HG02840 (cell line): ENCODE measurements at regions not wholly inside any gene's neighbourhood (a gene's known extent, or its start where the extent isn't known, plus 50 kb on each side); places are given as distances from the start of the nearest gene placed in this dataset.
"Not testable (repeated sequence)": the region's sequence is repeated elsewhere in the genome, so short reads cannot be mapped to it uniquely, and the experiment has no call there.

ENCODE experiments used
- ATAC-seq: cut with Tn5 transposase; IDR thresholded peaks from one replicate; pipeline ENCODE4 v1.9.1; 2021; ENCODE audit warnings: mild to moderate bottlenecking, moderate library complexity, moderate number of reproducible peaks; ENCODE audit not compliant: unreplicated experiment, low FRiP score

DNA sequence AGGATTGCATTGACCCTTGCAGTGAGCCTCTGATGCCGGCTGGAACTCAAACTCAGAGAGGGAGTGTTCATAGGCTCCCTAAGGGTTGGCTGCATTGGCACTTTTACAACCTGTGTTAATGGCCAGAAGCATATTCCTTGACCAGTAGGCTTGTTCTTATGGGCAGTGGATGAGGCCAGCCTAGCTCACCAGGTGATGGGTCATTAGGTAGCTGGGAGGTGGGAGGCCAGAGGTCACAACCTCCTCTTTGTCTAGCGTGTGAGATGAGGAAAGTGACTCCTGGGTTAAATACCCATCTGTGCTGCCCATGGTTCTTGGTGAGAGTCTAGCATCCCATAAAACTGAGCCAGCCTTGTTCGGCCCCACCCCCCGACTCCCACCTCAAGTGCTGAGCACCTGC lies 275.7 kb upstream of the CTNNB1 start:
- ATAC-seq: no peak

DNA sequence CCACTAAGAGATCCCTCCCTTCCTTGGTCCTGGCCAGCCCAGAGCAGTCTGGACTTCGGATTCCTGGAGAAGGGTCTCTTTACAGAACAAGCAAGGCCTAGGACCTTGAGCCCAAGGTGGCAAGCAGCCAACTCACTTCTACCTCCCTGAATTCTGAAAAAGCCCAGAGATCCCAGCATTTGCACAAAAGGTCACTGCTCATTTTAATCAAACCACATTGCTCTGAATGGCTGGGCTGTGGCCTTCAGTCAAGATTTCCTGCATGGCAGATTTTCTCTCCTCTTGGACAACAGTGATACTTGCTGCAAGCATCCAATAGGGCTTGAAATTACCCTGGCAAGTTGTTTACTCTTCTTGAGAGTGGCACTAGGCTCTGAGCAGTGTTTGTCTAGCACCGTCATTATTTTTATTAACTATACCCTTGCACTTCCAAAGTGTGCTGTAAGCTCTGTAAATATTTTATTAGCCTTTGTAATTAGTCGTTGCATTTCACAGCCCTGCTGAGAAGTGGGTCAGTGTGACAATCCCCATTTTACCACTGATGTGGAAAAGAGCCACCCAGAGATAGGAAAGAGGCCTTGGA lies 274.7 kb upstream of the CTNNB1 start:
- no peak for ATAC-seq

DNA sequence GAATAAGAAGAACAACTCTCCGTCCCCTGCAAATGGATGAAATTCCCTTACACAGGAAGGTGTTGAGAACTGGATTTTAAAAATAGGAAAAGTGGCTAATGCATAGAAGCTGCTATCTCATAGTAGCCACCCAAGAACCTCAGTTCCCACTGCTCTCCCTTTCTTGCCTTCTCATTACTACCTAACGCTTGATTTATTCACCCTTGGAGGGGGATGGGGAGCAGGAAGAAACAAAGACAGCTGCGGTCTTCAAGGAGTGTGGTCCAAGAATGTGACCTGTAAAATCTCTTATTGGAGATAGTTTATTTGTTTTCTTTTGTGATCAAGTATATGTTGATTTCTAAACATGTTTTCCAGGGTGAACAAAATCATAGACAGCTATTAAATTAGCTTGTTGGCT lies 274.1 kb upstream of the CTNNB1 start:
- no peak for ATAC-seq

DNA sequence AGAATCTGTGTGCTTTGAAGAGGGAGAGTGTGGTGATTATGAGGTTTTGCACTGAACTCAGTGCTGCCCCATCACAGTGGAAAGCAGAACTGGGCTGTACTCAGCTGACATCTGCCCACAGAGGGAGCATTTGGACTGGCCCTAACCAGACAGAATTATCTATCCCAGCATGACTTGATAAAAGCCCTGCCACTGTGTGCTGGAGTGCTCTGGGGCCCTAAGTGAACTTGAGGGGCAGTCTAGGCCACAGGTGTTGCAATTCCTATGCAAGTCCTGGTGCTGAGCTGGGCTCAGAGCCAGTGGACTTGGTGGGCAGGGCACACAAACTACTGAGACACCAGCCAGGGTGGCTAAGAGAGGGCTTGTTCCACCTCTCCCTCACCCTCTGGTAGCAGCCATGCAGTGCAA lies 269.2 kb upstream of the CTNNB1 start:
- ATAC-seq: no peak

DNA sequence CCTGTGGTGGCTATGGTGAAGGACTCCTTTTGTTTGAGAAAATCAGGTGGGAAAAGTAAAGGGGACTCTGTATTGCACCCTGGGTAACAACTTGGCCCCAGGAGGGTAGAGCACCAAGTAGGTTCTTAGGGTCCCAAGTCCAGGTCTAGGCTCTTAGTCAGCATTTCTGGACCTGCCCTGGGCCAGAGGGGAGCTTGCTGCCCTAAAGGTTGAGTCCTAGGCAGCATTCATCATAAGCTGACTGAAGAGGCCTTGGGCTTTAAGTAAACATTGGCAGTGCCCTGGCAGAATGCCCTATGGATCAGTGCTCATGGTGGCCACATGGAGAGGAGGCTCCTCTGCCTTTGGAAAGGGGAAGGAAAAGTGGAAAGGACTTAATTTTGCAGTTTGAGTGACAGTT lies 268.5 kb upstream of the CTNNB1 start:
- ATAC-seq: no peak

DNA sequence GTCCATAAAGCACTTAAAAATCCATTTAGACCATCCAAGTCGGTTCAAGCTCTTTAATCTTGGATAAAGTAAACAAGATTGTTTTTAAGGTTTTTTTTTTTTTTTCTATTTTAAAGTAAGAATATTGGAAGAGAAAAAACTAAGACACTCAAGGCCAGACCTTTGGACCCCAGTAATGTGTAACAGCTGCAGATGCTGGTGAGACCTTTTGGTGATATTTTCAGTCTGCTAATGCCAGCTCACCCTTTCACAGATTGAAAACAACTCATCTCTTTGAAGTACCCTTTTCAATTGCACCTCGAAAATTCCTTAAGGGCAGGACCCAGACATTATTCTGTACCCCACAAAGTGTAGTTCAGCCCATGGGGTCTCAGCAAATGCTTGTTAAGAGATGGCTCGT lies 260.7 kb upstream of the CTNNB1 start:
- ATAC-seq: no peak

DNA sequence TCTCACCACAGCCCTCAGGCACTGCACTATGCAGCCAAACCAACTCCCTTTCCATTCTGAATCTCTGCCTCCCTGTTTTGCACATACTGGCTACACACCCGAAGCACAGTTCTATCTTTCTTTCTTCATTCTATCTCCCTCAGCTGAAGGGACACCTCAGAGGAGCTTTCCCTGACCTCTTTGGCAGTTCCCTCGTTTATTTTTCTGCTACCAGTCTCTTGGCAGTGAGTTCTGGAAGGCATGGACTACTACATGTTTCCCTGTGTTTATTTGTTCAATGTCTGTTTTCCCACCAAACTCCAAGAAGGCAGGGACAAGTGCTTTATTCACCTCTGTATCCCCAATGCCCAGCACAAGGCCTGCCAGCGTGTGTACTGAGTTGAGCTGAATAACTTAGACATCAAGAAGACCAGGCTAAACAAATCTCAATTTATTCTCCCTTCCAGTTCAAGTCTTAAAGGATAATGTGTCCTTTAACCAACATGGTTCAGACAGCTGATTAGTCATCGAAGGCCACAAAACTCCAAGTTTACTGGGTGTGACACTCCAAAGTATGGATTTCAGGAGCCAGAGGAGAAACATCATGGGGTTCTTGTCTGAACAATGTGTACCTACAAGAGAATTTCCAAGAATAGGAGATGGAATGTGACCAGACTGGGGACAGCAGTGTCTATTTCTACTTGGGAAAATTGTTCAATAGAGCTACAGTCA lies 260.1 kb upstream of the CTNNB1 start:
- ATAC-seq: no peak

DNA sequence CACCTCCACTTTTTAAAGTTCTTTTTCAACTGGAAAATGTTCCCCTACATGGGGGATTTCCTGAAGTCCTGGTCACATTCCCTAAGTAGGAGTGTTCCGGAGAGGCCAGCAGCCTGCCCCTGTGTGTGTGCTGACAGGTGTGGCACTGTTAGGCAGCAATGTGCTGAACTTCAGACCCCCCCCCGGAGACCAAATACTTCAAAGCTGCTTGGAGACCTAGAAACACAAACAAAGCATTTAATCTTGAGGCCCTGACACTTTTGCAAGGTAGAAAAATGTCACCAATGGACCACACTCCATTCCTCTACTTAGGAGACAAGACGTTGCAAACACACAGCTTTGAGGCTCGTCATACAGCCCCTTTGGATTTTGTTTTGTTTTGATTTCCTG lies 259.6 kb upstream of the CTNNB1 start:
- ATAC-seq: no peak

DNA sequence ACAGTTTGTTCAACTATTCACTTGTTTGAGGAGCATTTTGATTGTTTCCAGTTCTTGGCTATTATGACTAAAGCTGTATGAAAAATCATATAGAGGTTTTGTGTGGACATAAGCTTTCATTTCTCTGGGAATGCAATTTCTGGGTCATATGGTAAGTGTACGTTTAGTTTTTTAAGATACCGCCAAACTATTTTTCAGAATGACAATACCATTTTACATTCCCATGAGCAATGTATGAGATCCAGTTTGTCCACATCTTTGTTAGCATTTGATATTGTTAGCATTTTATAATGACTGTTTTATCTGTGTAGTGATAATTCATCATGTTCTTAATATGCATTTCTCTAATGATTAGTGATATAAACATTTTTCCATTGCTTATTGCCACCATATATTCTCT lies 258.7 kb upstream of the CTNNB1 start:
- no peak for ATAC-seq

DNA sequence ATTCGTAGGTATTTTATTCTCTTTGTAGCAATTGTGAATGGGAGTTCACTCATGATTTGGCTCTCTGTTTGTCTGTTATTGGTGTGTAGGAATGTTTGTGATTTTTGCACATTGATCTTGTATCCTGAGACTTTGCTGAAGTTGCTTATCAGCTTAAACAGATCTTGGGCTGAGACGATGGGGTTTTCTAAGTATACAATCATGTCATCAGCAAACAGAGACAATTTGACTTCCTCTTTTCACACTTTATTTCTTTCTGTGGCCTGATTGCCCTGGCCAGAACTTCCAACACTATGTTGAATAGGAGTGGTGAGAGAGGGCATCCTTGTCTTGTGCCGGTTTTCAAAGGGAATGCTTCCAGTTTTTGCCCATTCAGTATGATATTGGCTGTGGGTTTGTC lies 252.3 kb upstream of the CTNNB1 start:
- not testable (repeated sequence) for ATAC-seq

DNA sequence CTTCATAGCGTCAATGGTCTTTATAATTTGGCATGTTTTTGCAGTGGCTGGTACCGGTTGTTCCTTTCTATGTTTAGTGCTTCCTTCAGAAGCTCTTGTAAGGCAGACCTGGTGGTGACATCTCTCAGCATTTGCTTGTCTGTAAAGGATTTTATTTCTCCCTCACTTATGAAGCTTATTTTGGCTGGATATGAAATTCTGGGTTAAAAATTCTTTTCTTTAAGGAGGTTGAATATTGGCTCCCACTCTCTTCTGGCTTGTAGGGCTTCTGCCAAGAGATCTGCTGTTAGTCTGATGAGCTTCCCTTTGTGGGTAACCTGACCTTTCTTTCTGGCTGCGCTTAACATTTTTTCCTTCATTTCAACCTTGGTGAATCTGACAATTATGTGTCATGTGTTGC lies 250.0 kb upstream of the CTNNB1 start:
- ATAC-seq: not testable (repeated sequence)

DNA sequence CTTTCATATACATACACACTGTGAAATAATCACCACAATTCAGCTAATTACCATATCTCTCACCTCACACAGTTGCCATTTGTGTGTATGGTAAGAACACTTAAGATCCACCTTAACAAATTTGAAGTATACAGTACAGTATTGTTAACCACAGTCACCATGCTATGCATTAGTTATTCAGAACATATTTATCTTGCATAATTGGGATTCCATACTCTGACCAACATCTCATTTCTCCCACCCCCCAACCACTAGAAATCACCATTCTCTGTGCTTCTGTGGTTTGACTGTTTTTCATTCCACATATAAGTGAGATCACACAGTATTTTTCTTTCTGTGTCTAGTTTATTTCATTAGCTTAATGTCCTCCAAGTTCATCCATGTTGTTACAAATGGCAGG lies 247.7 kb upstream of the CTNNB1 start:
- no peak for ATAC-seq

DNA sequence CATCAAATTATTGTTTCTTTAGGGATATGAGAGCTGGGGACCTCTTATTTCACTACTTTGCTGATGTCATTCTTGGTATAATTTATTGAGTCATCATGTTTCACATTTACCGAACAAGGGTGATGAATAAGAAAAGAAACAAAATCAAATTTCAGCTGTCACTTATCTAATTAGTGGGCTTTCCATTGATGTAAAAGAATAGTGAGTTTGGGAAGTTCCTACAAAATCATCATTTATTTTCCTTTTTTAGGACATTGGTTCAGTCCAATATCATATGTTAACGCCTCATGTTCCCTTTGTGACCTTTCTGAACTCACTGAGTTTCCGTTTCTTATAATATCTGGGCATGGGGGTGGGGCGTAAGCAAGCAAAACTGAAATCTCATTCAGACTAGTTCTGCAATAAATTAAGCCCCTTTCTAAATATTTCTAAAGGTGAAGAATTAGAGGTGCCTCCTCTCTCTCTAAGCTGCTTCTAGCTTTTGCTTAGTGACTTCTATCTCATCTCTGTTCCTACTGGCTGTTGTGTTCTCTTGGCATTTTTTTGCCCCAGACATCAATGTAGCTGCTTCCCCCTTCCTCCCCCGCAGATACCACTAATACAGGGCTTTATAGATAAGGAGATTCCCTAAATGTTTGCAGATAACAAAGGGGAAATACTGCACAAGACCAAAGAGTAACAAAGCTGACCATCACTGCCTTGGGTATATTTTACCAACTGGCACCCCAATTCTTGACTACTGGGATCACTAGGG lies 238.0 kb upstream of the CTNNB1 start:
- ATAC-seq: no peak

DNA sequence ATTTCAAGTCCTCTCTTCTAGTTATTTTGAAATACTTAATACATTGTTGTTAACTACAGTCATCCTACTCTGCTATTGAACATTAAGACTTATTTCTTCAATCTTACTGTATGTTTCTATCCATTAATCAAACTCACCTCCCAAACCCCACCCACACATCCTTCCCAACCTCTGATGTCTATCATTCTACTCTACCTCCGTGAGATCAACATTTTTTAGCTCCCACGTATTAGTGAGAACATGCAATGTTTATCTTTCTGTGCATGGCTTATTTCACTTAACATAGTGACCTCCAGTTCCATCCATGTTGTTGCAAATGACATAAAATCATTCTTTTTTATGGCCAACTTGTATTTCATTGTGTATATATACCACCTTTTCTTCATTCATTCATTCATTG lies 236.6 kb upstream of the CTNNB1 start:
- no peak for ATAC-seq

DNA sequence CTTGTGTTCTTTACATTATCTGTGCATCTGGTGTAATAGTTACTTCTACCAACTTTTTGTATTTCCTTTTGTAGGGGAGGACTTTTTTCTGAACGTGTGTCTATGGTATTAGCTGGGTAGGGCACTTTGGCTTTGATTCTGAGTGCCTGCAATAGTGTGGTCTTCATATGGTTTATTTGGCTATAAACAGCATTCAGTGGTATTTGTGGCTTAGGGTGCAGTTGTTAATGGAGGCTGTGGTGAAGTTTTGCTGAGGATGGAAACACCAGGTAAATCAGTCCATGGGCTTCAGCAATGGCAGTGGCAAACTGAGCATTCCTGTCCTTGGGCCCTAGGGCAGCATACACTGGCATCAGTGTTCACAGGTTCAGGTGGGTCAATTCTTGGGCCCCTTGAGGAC lies 230.6 kb upstream of the CTNNB1 start:
- ATAC-seq: no peak

DNA sequence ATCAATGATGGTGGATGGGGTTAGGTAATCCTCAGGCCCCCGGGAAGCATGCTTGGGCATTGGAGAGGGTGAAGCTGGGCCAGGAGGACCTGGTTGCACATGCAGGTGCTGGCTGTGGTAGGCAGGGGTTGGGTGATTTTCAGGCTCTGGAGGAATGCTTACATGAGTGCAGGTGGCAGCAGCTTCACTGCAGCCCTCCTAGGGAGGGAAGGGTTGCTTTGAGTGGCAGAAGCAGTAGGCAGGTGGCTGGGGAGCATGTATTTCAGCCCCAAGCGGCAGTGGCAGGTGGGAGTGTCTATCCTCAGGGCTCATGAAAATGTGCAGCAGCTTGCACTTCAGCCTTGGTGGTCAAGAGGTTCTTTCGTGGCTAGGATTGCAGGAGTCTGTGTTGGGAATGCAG lies 230.0 kb upstream of the CTNNB1 start:
- no peak for ATAC-seq

DNA sequence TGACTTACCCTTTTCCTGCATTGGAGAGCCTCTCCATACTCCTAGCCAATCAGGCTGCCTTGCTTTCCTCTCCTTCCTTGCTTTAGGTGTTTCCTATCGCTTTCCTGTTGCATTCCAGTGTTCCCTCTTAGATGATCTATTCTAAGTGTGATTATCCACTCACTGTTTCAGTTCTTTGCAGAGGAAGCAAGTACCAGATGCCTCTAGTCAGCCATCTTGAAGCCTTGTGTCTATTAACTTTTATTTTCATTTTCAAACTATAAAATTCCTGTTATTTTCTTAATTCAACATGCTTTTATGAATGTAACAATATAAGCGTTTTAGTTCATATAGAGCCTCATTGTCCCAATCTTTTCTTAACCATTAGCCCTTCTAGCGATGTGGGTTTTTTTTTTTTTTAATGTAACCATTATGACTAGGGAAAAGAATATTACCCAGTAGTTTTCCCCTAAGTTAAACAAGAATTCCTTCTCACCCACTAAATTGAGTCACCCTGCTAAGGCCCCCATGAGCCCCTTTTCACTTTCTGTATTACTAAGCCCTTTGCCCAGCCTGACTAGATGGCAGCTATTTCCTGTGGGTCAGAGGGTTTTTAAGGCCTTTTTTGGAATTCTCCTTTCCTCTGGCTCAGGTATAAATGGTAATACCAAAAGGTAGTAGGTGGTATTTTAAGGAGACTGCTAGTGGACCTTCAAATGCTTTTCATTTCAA lies 229.4 kb upstream of the CTNNB1 start:
- no peak for ATAC-seq

DNA sequence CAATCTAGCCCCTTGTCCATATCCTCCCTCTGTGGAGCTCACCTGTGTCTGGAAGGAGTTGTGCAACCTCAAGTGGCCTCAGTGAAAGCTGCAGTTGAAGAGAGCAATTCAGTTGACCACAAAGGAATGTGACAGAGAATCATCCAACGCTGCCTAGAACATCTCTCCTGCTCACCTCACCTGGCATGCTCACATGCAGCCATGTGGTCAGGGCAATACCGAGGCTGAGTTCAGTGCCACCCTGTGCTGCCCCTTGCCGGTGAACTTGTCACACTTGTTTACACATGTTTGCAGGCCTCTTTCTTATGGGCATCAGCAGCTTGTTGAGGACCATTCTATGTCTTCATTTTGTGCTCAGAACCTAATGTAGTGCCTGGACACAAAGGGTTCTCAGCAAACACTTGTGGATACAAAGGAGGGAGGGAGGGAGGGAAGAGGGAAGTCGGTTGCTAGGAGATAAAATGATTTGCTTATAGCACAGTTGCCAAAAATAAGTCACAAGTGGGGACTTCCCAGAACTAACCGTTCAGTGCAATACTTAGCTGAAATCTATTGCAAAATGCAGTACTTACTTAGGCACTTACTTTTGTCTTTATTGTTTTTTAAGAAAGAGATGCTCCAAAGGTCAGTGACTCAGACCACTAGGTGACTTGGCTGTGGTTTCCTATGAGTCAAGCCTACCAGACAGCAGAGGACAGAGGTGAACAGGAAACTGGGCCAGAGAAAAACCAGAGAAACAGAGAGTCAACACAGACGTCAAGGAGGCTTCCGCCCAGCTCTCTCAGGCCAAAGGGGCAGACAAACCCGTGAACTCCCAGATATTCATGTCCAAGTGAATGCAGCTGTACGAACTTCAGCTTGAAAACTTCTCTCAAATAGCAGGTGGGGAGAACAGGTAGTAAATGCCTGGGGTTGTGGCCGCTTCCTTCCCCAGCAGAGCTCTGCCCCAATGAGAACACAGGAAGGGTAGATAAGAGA lies 227.8 kb upstream of the CTNNB1 start:
- ATAC-seq: peak; percentile 96

DNA sequence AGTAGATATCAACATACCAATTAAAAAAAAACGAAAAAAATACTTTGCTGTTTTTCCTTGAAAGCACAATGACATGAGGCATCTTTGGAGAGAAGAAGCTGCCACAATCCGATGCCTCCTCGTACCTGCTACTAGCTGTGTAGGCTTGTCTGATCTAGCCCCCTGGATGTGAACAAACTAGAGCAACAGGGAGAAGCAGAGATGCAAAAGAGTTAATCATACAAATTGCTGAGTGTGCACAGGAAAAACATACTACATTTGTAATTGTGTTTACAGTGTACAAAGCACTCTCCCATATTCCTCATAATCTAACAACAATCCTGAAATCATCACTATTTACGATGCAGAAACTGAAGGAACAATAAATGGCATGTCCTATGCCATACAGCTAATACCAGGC lies 227.0 kb upstream of the CTNNB1 start:
- ATAC-seq: no peak

DNA sequence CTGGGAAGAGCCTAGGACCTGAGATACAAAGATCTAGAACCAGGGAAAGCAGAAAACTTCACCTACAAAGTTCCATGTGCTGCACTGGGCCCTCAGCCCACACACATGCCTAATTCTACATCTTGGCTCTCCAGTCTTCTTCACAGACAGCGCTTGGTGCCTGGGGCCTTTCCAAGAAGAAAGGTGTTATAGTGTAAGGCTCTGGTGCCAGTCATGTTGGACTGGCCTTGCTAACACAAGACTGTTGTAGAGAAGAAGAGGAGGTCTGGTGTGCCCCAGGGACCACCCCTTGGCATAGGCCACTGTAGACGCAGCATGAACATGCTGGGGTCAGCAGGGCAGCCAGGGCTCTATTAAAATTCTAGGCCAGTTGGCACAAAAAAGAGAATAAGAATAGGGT lies 226.2 kb upstream of the CTNNB1 start:
- ATAC-seq: no peak
